HG02610 (cell line): ENCODE measurements at regions not wholly inside any gene's neighbourhood (a gene's known extent, or its start where the extent isn't known, plus 50 kb on each side); places are given as distances from the start of the nearest gene placed in this dataset.
"Not testable (repeated sequence)": the region's sequence is repeated elsewhere in the genome, so short reads cannot be mapped to it uniquely, and the experiment has no call there.

Experiments used
- ATAC-seq: cut with Tn5 transposase; IDR thresholded peaks from one replicate; pipeline ENCODE4 v1.9.1; 2021; ENCODE audit warnings: mild to moderate bottlenecking, moderate library complexity; ENCODE audit not compliant: unreplicated experiment

- ATAC-seq = not testable (repeated sequence)
Observed at GRCh38 chr5:92610435-92610834, 970.6 kb downstream of the NR2F1-AS1 start.

DNA sequence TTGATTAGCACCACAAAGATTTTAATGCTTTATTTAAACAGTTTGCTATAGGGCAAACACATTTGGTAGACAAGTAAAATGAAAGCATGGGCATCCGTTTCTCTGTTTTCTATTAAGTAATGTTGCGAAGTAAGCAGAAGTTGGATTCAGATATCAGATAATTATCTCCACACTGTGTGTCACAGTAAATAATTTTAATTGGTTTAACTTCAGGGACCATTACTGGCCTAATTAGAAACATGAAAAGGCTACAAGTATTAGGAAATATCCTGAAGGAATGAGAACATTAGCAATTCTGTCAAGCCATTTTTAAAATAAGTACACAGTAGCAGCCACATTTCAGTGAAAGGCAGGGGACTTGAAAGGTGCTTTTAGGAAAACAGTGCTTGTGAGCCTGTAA, 975.4 kb downstream of the NR2F1-AS1 start:
- no peak for ATAC-seq

GRCh38 chr5:92599217-92599810, 981.7 kb downstream of the NR2F1-AS1 start:
- no peak for ATAC-seq

- no peak for ATAC-seq
Observed at GRCh38 chr5:92594031-92594430, 987.0 kb downstream of the NR2F1-AS1 start.

DNA sequence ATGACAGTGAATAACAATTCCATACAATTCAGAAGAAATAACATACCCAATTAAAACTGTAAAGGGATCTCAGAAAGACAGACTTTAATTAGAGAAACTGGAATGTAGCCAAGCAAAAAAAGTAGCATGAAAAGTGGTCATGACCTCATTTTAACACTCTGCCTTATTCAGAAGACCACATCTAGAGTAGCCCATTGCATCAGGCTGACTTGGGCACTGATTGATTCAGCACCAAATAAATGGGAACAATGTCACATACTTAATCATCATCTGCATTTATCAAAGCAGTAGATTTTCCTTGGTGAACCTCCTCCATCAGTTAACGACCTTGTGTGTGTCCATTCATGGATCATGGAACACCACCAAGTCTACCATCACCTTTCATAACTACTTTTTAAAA, 992.1 kb downstream of the NR2F1-AS1 start:
- no peak for ATAC-seq

- no peak for ATAC-seq
Observed at GRCh38 chr5:92581690-92582089, 999.3 kb downstream of the NR2F1-AS1 start.

GRCh38 chr5:92581249-92581648, 999.8 kb downstream of the NR2F1-AS1 start:
- ATAC-seq = no peak

DNA sequence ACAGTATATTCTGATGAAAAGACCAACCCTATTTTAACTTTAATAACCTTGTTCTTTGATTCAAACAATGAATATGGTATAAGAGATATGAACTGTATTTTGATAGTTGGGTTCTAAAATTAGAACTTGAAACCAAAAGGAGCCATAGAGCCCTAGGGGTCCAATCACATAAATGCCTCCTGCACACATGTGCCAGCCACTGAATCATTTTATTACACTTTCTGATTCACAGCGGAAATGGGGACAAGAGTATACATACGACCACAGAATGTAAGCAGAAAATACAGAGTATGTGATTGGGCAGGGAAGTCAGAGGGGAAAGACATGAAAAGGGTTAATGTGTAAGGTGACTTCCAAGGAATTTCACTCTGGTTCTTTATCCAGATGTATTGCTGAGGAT, 1000.2 kb downstream of the NR2F1-AS1 start:
- ATAC-seq = no peak

GRCh38 chr5:92574023-92574422, 1007.0 kb downstream of the NR2F1-AS1 start:
- ATAC-seq = no peak

- no peak for ATAC-seq
Observed at GRCh38 chr5:92568522-92568921, 1012.5 kb downstream of the NR2F1-AS1 start.

- no peak for ATAC-seq
Observed at GRCh38 chr5:92567831-92568450, 1013.1 kb downstream of the NR2F1-AS1 start.

DNA sequence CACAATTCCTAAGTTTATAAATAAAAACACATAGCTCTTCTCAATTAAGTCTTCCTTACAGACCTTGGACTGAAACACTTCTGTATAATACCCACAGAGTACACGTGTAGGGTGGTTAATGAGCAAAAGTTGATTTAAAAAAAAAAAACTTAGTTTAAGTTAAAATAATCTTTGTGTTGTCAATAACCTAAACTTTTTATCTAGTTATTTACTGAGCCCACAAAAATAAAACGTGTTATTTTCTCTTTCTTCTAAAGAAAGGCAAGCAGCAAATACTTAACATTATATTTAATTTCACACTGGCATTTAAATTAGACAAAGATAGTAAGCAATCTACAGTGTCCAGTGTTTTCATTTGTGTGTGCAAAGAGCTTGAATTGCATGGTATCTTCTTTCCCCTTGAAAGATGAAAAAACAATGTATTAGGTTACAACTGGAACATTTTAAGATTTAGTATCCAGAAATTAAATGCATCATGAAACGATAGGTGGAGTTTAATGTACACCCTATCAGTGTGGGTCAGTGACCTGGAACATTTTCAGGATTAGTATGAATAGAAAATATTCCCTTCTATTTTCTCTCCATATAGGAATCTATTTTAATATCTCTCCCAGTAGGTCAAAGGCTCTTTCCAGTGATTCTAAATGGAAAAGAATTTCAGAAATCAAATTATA, 1014.8 kb downstream of the NR2F1-AS1 start:
- no peak for ATAC-seq

DNA sequence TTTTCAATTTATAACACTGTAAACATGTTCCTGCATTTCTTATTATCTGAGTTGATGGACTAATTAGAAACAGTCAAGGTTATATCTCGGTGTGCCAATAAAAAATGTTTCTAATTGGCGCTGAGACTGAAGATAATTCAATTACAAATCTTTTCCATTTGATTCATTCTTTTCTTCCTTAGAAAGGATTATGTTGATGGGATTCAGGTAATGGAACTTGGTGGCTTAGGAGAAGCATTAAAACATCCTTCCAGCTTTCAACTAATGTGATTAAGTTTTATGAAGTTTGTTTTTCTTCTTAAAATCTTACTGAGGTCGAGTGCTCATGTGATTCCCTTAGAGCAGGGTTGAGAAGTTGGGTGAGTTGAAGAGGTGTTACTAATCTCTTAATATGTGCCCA, 1015.3 kb downstream of the NR2F1-AS1 start:
- no peak for ATAC-seq

GRCh38 chr5:92562065-92562464, 1019.0 kb downstream of the NR2F1-AS1 start:
- ATAC-seq = no peak

DNA sequence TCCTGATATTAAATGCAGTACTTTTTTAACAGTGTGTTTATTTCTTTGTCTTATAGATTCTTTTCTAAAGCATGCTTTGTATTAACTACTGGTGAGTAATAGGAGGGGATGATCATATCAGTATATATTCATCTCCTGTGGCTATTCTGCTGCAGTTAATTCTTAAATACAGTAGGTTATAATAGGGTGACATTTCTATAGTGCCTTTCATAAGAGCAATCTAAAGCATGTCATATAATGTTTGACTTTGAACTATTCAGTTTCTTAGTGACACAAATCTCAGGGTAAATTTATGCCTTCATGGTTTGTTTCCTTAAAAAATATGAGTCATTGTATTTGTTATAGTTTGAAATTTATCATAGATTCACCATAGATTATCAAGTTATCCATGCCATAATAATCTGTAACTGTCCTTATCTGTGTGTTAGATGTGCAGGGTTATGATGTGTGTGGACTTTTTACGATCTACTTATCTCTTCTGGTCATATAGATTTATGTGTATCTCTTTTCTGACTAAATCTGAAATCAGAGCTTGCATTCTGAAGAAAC, 1019.5 kb downstream of the NR2F1-AS1 start:
- no peak for ATAC-seq

DNA sequence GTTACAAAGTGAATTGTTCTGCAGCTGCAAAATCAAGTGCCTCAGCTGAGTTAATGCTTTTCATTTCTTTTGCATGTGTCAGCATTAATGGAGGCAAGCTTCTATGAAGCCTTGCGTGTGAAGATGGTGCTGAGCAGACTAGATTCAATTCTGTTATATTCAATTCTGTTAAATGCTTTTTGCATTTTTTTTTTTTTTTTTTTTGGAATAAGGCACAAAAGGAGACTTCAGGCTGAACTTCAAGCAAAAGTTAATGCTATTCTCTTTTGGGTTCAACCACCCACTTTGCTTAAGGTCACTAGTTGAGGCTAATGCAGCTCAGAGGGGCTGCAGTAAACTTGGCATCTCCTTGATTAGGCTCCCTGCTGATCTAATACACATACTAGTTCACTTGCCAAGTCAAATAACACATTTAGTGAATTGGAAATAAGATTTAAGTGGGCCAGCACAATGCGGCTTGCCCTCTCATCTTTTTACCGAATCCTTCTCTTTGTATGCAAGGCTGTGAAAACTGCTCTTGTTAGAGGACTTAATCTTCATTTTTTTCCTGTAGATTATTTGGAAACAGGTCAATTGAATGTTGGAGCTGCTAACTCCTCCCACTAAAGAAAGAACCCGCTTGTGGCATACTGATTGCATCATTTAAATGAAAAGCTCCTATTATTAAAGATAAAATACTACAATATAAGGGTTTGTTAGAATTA, 1020.2 kb downstream of the NR2F1-AS1 start:
- no peak for ATAC-seq

GRCh38 chr5:92559781-92560180, 1021.2 kb downstream of the NR2F1-AS1 start:
- ATAC-seq = no peak

GRCh38 chr5:92559331-92559730, 1021.7 kb downstream of the NR2F1-AS1 start:
- ATAC-seq = no peak

- ATAC-seq = no peak
Observed at GRCh38 chr5:92556747-92557146, 1024.3 kb downstream of the NR2F1-AS1 start.

GRCh38 chr5:92554447-92555085, 1026.5 kb downstream of the NR2F1-AS1 start:
- ATAC-seq = no peak

GRCh38 chr5:92553326-92553725, 1027.7 kb downstream of the NR2F1-AS1 start:
- ATAC-seq = peak; percentile 55
